GM18861 (cell line): ENCODE measurements at regions not wholly inside any gene's neighbourhood (a gene's known extent, or its start where the extent isn't known, plus 50 kb on each side); places are given as distances from the start of the nearest gene placed in this dataset.
"Not testable (repeated sequence)": the region's sequence is repeated elsewhere in the genome, so short reads cannot be mapped to it uniquely, and the experiment has no call there.

Experiments used
- ATAC-seq: cut with Tn5 transposase; IDR thresholded peaks from one replicate; pipeline ENCODE4 v1.9.1; 2021; ENCODE audit not compliant: unreplicated experiment

- no peak for ATAC-seq
Measured at GRCh38 chr6:912871-913835, 220.2 kb upstream of the EXOC2 start.

GRCh38 chr6:907928-908327 is 215.0 kb upstream of the EXOC2 start:
- ATAC-seq = no peak

GRCh38 chr6:906920-907319 is 214.0 kb upstream of the EXOC2 start:
- no peak for ATAC-seq

GRCh38 chr6:905556-905955 is 212.6 kb upstream of the EXOC2 start:
- no peak for ATAC-seq

- ATAC-seq = no peak
Measured at GRCh38 chr6:904994-905393, 212.1 kb upstream of the EXOC2 start.

GRCh38 chr6:903761-904160 is 210.8 kb upstream of the EXOC2 start:
- no peak for ATAC-seq

GRCh38 chr6:901696-902460 is 208.9 kb upstream of the EXOC2 start:
- ATAC-seq = no peak

GRCh38 chr6:900716-901605 is 208.0 kb upstream of the EXOC2 start:
- no peak for ATAC-seq

GRCh38 chr6:897528-898207 is 204.7 kb upstream of the EXOC2 start:
- ATAC-seq = no peak

- no peak for ATAC-seq
Measured at GRCh38 chr6:894274-894673, 201.3 kb upstream of the EXOC2 start.

- ATAC-seq = no peak
Measured at GRCh38 chr6:890995-891394, 198.1 kb upstream of the EXOC2 start.

GRCh38 chr6:890201-890600 is 197.3 kb upstream of the EXOC2 start:
- no peak for ATAC-seq

- ATAC-seq = no peak
Measured at GRCh38 chr6:887583-888235, 194.8 kb upstream of the EXOC2 start.

- ATAC-seq = not testable (repeated sequence)
Measured at GRCh38 chr6:886116-886515, 193.2 kb upstream of the EXOC2 start.

- no peak for ATAC-seq
Measured at GRCh38 chr6:885051-885590, 192.2 kb upstream of the EXOC2 start.

GRCh38 chr6:884570-884969 is 191.6 kb upstream of the EXOC2 start:
- ATAC-seq = no peak

GRCh38 chr6:882084-882598 is 189.2 kb upstream of the EXOC2 start:
- no peak for ATAC-seq

GRCh38 chr6:878179-878578 is 185.2 kb upstream of the EXOC2 start:
- ATAC-seq = no peak

- no peak for ATAC-seq
Measured at GRCh38 chr6:875012-875411, 182.1 kb upstream of the EXOC2 start.
